ENCODE measurements at regions not wholly inside any gene's neighbourhood (a gene's known extent, or its start where the extent isn't known, plus 50 kb on each side); places are given as distances from the start of the nearest gene placed in this dataset.
A peak's percentile ranks its signal among the peaks of the same experiment; 100 is the strongest.
"Not testable (repeated sequence)": the region's sequence is repeated elsewhere in the genome, so short reads cannot be mapped to it uniquely, and the experiment has no call there.

- DNase-seq (ENCODE audit: low read depth in 1 of 2, low spot score in 1 of 2): no peak
Observed at GRCh38 chr6:151671195-151671594, 136.3 kb upstream of the ESR1 start.

GRCh38 chr6:151674578-151674977, 132.9 kb upstream of the ESR1 start:
- no peak for DNase-seq (ENCODE audit: low read depth in 1 of 2, low spot score in 1 of 2)

- DNase-seq (ENCODE audit: low read depth in 1 of 2, low spot score in 1 of 2): peak; percentile 5 to 20
Observed at GRCh38 chr6:151675746-151676459, 131.6 kb upstream of the ESR1 start.

GRCh38 chr6:151676460-151676945, 131.0 kb upstream of the ESR1 start:
- DNase-seq (ENCODE audit: low read depth in 1 of 2, low spot score in 1 of 2): no peak

DNA sequence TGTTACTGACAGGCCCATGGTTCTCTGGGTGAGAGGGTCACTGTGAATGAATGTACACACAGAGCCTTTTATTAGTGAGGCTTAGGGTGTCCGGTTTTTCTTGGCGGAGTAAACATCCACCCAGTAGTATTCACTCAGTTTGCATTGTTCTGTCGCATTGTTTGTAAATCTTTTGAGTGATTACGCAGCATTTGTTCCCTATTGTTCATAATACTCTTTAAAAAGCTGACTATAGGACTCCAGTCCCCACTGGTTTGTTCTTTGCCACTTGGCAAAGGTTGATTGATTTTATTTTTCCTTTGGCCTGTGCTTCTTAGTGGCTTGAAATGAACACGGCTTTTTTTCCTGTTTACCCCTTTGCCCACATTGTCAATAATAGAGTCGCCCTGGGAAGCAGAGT, 130.1 kb upstream of the ESR1 start:
- DNase-seq (ENCODE audit: low read depth in 1 of 2, low spot score in 1 of 2): no peak

DNA sequence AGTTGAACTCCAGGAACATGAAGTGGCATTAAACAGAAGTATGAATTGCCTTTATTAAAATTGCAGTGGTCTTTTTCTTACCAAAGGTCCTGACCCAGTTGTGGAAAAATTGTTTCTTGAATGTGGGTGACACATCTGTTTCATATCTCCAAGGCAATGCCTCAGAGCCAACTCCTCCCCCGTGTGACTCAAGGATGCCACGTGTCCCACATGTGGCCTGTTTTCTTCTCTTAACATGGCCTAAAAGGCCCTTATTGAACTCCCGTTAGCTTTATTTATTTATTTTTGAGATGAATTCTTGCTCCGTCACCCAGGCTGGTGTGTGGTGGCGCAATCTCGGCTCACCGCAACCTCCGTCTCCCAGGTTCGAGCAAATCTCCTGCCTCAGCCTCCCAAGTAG, 128.4 kb upstream of the ESR1 start:
- DNase-seq (ENCODE audit: low read depth in 1 of 2, low spot score in 1 of 2): no peak

GRCh38 chr6:151679941-151680340, 127.5 kb upstream of the ESR1 start:
- DNase-seq (ENCODE audit: low read depth in 1 of 2, low spot score in 1 of 2): no peak

DNA sequence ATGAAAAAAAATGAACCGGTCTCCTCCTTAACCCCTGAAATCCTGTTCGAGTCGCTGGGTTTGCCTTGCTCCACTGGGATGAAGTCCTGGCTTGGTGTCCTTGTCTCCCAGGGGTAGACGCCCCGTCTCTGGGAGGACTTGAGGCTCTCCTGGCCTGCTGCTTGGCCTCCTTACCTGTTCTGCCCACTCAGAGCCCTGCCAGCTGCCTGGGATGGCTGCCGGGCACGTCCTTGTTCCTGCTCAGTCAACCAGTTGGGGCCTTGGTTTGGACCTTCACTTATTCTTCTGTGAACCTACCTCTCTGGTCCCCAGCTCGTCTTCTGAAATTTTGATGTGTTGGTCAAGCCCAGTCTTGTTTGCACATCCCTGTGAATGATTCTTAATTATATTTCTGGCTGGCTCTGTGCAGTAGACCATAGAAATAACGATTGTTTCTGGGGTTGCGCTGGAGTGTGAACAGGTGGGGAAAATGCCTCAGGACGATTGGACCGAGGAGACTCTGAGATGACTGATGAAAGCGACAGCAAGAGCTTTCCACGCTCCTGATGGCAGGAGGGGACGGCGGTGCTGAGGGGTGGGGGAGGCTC, 126.5 kb upstream of the ESR1 start:
- no peak for DNase-seq (ENCODE audit: low read depth in 1 of 2, low spot score in 1 of 2)

- no peak for DNase-seq (ENCODE audit: low read depth in 1 of 2, low spot score in 1 of 2)
Observed at GRCh38 chr6:151681433-151682059, 125.9 kb upstream of the ESR1 start.

- DNase-seq (ENCODE audit: low read depth in 1 of 2, low spot score in 1 of 2): no peak
Observed at GRCh38 chr6:151682251-151682650, 125.2 kb upstream of the ESR1 start.

GRCh38 chr6:151682922-151683321, 124.6 kb upstream of the ESR1 start:
- no peak for DNase-seq (ENCODE audit: low read depth in 1 of 2, low spot score in 1 of 2)

- DNase-seq (ENCODE audit: low read depth in 1 of 2, low spot score in 1 of 2): no peak
Observed at GRCh38 chr6:151683381-151683780, 124.1 kb upstream of the ESR1 start.

- DNase-seq (ENCODE audit: low read depth in 1 of 2, low spot score in 1 of 2): no peak
Observed at GRCh38 chr6:151689499-151690201, 117.8 kb upstream of the ESR1 start.

DNA sequence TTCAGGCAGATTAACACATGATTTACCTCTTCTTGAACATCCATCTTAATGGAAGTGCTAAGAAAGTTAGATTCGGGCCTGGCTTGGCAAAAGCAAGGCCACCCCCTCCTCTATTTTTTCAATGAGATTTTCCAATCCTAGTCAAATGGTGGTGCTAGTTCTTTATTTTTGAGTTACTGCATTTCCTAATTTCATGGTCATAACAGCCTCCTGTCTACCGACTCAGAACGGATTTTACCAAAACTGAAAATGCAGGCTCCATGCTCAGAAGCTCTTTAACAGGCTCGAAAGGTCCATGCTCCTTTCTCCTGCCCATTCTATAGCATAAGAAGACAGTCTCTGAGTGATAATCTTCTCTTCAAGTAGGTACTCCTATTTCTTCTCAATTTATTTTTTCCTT, 117.2 kb upstream of the ESR1 start:
- DNase-seq (ENCODE audit: low read depth in 1 of 2, low spot score in 1 of 2): no peak

DNA sequence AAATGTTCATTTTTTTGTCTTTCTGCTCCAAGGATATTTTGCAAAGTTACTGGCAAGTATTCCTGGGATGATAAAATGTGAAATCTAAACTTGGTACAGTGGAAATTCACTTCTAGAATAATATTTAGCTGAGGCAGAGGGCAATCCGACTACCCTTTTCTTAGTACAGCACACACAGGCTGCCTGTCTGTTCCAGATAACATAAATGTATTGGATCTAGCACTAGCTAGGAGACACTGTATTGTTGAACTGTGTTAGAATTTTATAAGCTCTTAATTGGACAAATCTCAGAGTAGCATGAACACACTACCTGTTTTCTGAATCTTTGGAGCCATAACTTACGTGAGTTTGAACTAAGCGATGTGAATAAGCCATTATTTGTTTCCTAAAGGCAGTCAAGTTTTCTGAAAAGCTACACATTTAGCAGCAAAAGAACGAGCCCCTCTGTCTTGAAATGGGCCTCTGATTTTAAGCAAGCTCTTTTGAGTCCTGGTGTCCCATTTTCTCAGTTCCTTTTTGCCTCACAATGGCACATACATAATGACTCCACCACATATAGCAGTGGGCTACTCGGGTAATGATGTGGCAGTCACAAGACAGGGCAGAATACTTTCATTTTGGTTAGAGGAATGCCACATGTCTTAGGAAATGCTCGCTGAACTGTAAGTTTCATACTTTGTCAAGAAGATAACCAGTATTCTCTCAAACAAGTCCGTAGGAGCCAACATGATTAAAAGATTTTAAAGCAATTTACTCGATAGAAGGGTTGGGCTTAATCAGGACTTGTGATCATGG, 116.5 kb upstream of the ESR1 start:
- no peak for DNase-seq (ENCODE audit: low read depth in 1 of 2, low spot score in 1 of 2)

DNA sequence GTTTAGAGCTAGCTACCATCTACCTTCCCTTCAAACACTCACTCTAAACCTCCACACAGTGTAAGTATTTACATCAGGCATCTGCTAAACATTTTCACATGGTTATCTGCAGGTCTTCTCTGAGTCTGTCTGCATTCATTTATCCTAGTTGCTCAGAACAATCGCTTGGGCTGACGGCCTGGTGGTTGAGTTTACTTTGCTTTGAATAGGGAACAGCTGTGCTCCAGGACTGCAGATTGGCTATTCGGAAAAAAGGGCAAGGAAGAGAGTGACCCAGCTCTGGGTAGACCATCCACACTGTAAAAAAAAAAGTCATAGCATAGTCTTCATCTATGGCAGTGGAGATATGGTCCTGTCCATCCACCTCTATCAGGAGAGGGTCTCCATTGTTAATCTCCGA, 115.3 kb upstream of the ESR1 start:
- no peak for DNase-seq (ENCODE audit: low read depth in 1 of 2, low spot score in 1 of 2)

- no peak for DNase-seq (ENCODE audit: low read depth in 1 of 2, low spot score in 1 of 2)
Observed at GRCh38 chr6:151693366-151693765, 114.1 kb upstream of the ESR1 start.

GRCh38 chr6:151695156-151695555, 112.3 kb upstream of the ESR1 start:
- no peak for DNase-seq (ENCODE audit: low read depth in 1 of 2, low spot score in 1 of 2)

DNA sequence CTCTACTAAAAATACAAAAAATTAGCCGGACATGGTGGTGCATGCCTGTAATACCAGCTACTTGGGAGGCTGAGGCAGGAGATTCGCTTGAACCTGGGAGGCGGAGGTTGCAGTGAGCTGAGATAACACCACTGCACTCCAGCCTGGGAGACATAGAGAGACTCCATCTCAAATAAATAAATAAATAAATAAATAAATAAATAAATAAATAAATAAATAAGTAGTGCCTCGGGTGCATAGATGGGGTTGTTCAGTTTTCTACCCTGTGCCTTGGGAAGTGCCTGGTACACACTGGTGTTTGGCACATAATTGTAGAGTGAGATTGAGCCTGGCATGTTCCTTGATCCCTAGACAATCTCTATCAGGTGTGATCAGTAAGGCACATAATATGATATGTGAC, 111.2 kb upstream of the ESR1 start:
- DNase-seq (ENCODE audit: low read depth in 1 of 2, low spot score in 1 of 2): not testable (repeated sequence)

DNA sequence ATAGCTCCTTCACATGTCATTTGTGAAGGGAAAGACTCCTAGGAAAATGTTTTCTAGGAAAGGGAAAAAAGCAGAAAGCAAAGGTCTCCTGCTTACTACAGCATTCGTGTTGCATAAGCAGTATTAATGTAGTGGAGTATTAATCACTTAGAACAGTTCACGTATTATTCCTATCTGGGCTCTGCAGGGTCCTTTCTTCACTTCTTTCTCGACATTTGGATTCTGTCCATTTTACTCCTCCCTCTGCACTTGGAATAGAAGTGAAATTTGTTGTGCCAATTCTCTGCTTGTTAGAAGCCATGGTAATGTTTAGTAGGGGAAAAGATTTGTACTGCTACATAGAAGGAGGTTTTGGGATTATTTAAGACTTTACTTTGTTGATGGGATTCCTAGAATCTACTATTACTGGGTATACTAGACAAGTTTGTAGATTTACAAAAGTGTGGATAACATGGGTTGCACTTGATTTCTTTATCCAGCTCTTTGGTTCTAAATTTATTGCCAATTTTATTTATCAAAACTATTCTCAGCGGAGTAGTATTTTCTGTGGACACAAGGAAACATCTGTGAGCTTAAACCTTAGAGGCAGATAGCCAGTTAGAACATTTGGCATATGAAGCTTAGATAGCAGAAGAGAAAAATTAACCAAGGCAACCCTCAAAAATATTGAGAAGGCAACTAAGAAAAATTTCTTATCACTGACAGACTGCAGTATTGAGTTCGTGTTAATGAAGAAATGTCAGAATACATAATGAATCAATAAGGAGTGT, 108.4 kb upstream of the ESR1 start:
- no peak for DNase-seq (ENCODE audit: low read depth in 1 of 2, low spot score in 1 of 2)

All from stimulated activated CD4-positive, alpha-beta T cell treated with anti-CD3 and anti-CD28 coated beads, Interleukin-15, amount 100 ng/mL, for 1 hour (primary cell).